HG02943 (cell line): ENCODE measurements at regions not wholly inside any gene's neighbourhood (a gene's known extent, or its start where the extent isn't known, plus 50 kb on each side); places are given as distances from the start of the nearest gene placed in this dataset.

Experiments used
- ATAC-seq: cut with Tn5 transposase; IDR thresholded peaks from one replicate; pipeline ENCODE4 v1.9.1; 2021; ENCODE audit warnings: mild to moderate bottlenecking, low read depth, moderate library complexity; ENCODE audit not compliant: unreplicated experiment

GRCh38 chr2:155223781-155224406 is 525.4 kb downstream of the KCNJ3 start:
- ATAC-seq: peak; percentile 67

- no peak for ATAC-seq
These were observed 520.5 kb downstream of the KCNJ3 start for GRCh38 chr2:155218945-155219344.

- no peak for ATAC-seq
These were observed 519.9 kb downstream of the KCNJ3 start for GRCh38 chr2:155218292-155218924.

- no peak for ATAC-seq
These were observed 516.7 kb downstream of the KCNJ3 start for GRCh38 chr2:155215037-155215707.

- ATAC-seq: no peak
These were observed 511.4 kb downstream of the KCNJ3 start for GRCh38 chr2:155209696-155210450.

- ATAC-seq: no peak
These were observed 504.7 kb downstream of the KCNJ3 start for GRCh38 chr2:155203178-155203577.

GRCh38 chr2:155200753-155201152 is 502.3 kb downstream of the KCNJ3 start:
- no peak for ATAC-seq

GRCh38 chr2:155190342-155190741 is 491.8 kb downstream of the KCNJ3 start:
- no peak for ATAC-seq

- ATAC-seq: no peak
These were observed 480.4 kb downstream of the KCNJ3 start for GRCh38 chr2:155178921-155179320.

GRCh38 chr2:155176345-155176744 is 477.9 kb downstream of the KCNJ3 start:
- ATAC-seq: no peak

- no peak for ATAC-seq
These were observed 470.8 kb downstream of the KCNJ3 start for GRCh38 chr2:155169317-155169716.

- ATAC-seq: no peak
These were observed 464.0 kb downstream of the KCNJ3 start for GRCh38 chr2:155162494-155162893.

GRCh38 chr2:155161314-155161713 is 462.8 kb downstream of the KCNJ3 start:
- no peak for ATAC-seq

- ATAC-seq: no peak
These were observed 459.2 kb downstream of the KCNJ3 start for GRCh38 chr2:155157711-155158110.

- ATAC-seq: no peak
These were observed 458.6 kb downstream of the KCNJ3 start for GRCh38 chr2:155157065-155157464.

GRCh38 chr2:155151945-155152344 is 453.4 kb downstream of the KCNJ3 start:
- no peak for ATAC-seq

GRCh38 chr2:155151472-155151871 is 453.0 kb downstream of the KCNJ3 start:
- ATAC-seq: no peak

GRCh38 chr2:155145758-155146229 is 447.3 kb downstream of the KCNJ3 start:
- peak; percentile 98 for ATAC-seq

GRCh38 chr2:155141418-155141817 is 442.9 kb downstream of the KCNJ3 start:
- no peak for ATAC-seq

GRCh38 chr2:155125585-155126230 is 427.2 kb downstream of the KCNJ3 start:
- ATAC-seq: no peak

- no peak for ATAC-seq
These were observed 417.4 kb downstream of the KCNJ3 start for GRCh38 chr2:155115846-155116245.
